ENCODE measurements at regions not wholly inside any gene's neighbourhood (a gene's known extent, or its start where the extent isn't known, plus 50 kb on each side); places are given as distances from the start of the nearest gene placed in this dataset.

DNA sequence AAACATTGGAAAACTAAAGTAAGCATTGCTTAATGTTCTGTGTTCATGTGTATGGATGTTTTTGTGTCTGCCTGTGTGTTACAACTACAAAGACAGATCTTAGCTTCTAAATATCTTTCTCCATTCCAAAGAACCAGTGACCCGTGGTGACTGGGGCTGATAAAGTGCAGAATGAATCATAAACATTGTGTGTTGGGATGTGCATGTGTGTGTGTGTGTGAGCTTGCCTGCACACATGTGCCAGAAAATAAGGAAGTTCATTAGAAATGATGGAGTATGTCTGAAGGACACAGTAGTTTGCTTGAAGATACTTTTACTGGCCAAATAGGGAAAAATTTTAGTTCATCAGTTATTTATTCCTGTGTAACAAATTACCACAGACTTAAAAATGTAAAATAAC is 756.6 kb upstream of the CELF4 start:
- Histone ChIP-seq H3K9me3 (no peaks in the 10 kb centered on the region), H3K27ac (no peak overlapping the region), H3K36me3 (no peaks in the 10 kb centered on the region), H3K4me3 (no peak overlapping the region), H3K27me3 (no peaks in the 10 kb centered on the region), H3K4me1 (no peaks in the 10 kb centered on the region)
- DNase-seq (ENCODE audit: low spot score in 2 of 2) = no peak
- 41 to 42% methylated on average over 1 of the region's 1 CpG for WGBS, 2 donors
- TF ChIP-seq EP300 (IDR thresholded peaks at IDR 0.05) (no peak), CTCF (IDR thresholded peaks at IDR 0.05) (no peak), POLR2A (IDR thresholded peaks at IDR 0.05) (no peak)

- Histone ChIP-seq H3K27me3 (no peaks in the 10 kb centered on the region), H3K4me1 (no peaks in the 10 kb centered on the region), H3K4me3 (no peak overlapping the region), H3K36me3 (no peaks in the 10 kb centered on the region), H3K9me3 (no peaks in the 10 kb centered on the region), H3K27ac (no peak overlapping the region)
- 61 to 65% methylated on average over 3 of the region's 3 CpGs for WGBS, 2 donors
- TF ChIP-seq CTCF (IDR thresholded peaks at IDR 0.05) = no peak
- TF ChIP-seq POLR2A (IDR thresholded peaks at IDR 0.05) = no peak
- no peak for TF ChIP-seq EP300 (IDR thresholded peaks at IDR 0.05)
- no peak for DNase-seq (ENCODE audit: low spot score in 2 of 2)
These were observed 755.7 kb upstream of the CELF4 start for GRCh38 chr18:38321262-38321661.

DNA sequence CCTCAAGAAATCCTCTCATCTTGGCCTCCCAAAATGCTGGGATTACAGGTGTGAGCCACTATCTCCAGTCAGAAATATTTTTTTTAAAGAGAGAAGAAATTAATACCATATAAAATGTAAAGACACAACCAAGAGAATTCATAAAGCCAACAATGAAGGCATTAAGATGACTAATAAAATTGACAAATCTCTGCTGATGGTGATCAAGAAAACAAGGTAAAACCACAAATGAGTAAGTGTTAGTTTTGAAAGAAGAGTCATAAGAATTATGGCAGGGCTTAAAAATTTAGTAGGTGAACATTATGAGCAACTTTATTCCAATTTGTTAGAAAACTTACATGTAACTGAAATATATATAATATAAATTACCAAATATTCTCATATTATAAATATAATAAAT is 752.8 kb upstream of the CELF4 start:
- Histone ChIP-seq H3K36me3 (no peaks in the 10 kb centered on the region), H3K4me1 (no peaks in the 10 kb centered on the region), H3K27me3 (no peaks in the 10 kb centered on the region), H3K4me3 (no peak overlapping the region), H3K27ac (no peak overlapping the region), H3K9me3 (no peaks in the 10 kb centered on the region)
- no peak for TF ChIP-seq CTCF (IDR thresholded peaks at IDR 0.05)
- TF ChIP-seq POLR2A (IDR thresholded peaks at IDR 0.05) = no peak
- no peak for TF ChIP-seq EP300 (IDR thresholded peaks at IDR 0.05)
- DNase-seq (ENCODE audit: low spot score in 2 of 2) = no peak

GRCh38 chr18:38313831-38314230 is 748.2 kb upstream of the CELF4 start:
- H3K9me3 ChIP-seq = no peaks in the 10 kb centered on the region
- no peaks in the 10 kb centered on the region for H3K36me3 ChIP-seq
- H3K4me3 ChIP-seq = no peak overlapping the region
- no peak for DNase-seq (ENCODE audit: low spot score in 2 of 2)
- TF ChIP-seq CTCF (IDR thresholded peaks at IDR 0.05) (no peak), EP300 (IDR thresholded peaks at IDR 0.05) (no peak), POLR2A (IDR thresholded peaks at IDR 0.05) (no peak)
- H3K4me1 ChIP-seq = no peaks in the 10 kb centered on the region
- H3K27me3 ChIP-seq = no peaks in the 10 kb centered on the region
- no peak overlapping the region for H3K27ac ChIP-seq

GRCh38 chr18:38312532-38312931 is 746.9 kb upstream of the CELF4 start:
- no peaks in the 10 kb centered on the region for H3K36me3 ChIP-seq
- DNase-seq (ENCODE audit: low spot score in 2 of 2) = no peak
- WGBS, 2 donors = 54 to 69% methylated on average over 3 of the region's 3 CpGs
- no peaks in the 10 kb centered on the region for H3K9me3 ChIP-seq
- H3K27me3 ChIP-seq = no peaks in the 10 kb centered on the region
- no peak overlapping the region for H3K4me3 ChIP-seq
- no peaks in the 10 kb centered on the region for H3K4me1 ChIP-seq
- H3K27ac ChIP-seq = no peak overlapping the region
- TF ChIP-seq POLR2A (IDR thresholded peaks at IDR 0.05) (no peak), EP300 (IDR thresholded peaks at IDR 0.05) (no peak), CTCF (IDR thresholded peaks at IDR 0.05) (no peak)
